Activated CD4-positive, alpha-beta T cell treated with anti-CD3 and anti-CD28 coated beads, Interleukin-2, amount 10 ng/mL, durations not matched to agents 24 days and 14 days (primary cell): ENCODE measurements at regions not wholly inside any gene's neighbourhood (a gene's known extent, or its start where the extent isn't known, plus 50 kb on each side); places are given as distances from the start of the nearest gene placed in this dataset.
"Not testable (repeated sequence)": the region's sequence is repeated elsewhere in the genome, so short reads cannot be mapped to it uniquely, and the experiment has no call there.

ENCODE experiments used
- DNase-seq: peaks from one replicate; pipeline ENCODE4 v3.0.0; 2022
- H3K27ac Mint-ChIP-seq: one replicate; pipeline ENCODE4 v1.8.0; 2022; ENCODE audit warnings: mild to moderate bottlenecking, mixed read lengths
- H3K27me3 Mint-ChIP-seq: one replicate; pipeline ENCODE4 v1.8.0; 2022; ENCODE audit warnings: mixed read lengths
- H3K36me3 Mint-ChIP-seq: one replicate; pipeline ENCODE4 v1.8.0; 2022; ENCODE audit warnings: low read depth, mild to moderate bottlenecking, mixed read lengths
- H3K4me1 Mint-ChIP-seq: one replicate; pipeline ENCODE4 v1.8.0; 2021; ENCODE audit warnings: mixed read lengths
- H3K4me3 Mint-ChIP-seq: one replicate; pipeline ENCODE4 v1.8.0; 2022; ENCODE audit warnings: mild to moderate bottlenecking, moderate library complexity, mixed read lengths
- H3K9me3 Mint-ChIP-seq: one replicate; pipeline ENCODE4 v1.8.0; 2021; ENCODE audit warnings: mixed read lengths
- intact Hi-C: fragments of 100-400 bp; cut with micrococcal nuclease; formaldehyde crosslinking; loops from one replicate; pipeline ENCODE4 v1.15.1; 2023

DNA sequence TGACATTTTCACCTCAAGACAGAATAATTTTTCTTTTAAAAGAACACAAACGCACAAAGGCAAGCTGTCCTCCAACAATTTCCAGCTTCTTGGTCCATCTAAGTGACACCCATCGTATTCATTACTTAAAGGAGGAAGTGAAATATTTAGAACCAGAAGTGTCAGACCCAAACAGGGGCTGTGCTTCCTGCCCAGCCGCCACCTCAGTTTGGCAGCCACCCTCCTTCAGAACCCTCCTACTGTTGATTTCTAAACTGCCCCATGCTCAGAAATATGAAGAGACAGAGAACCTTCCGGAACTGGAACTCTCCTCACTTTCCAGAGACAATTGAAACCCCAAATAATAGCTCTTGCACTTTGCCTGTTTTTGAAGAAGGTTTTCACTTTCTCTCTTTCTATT lies 734.8 kb upstream of the SALL3 start:
- Mint-ChIP-seq H3K9me3 (no peaks in the 10 kb centered on the region), H3K4me3 (no peak overlapping the region), H3K27me3 (no peaks in the 10 kb centered on the region), H3K4me1 (no peaks in the 10 kb centered on the region), H3K27ac (no peak overlapping the region), H3K36me3 (no peaks in the 10 kb centered on the region)
- no peak for DNase-seq
- intact Hi-C loops: no loop called here

DNA sequence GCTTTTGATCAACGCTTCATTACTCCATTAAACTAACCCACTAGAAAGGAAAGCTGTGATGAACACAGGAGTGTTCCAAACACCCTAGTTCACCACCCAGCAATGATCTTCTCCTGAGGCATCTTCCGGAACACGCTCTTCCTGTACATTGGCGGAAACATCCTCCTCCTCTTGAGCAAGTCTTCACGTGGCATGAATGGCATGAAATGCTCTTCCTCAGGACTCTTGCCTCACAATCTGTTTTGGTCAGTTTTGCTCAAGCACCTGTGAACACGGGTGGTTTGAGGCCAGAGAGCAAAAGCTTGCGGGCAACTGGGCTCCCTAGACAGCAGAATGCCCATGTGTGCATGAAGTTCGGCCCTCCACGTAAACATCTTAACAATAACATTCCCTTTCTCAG lies 734.2 kb upstream of the SALL3 start:
- intact Hi-C loops: no loop called here
- H3K36me3 Mint-ChIP-seq: no peaks in the 10 kb centered on the region
- H3K9me3 Mint-ChIP-seq: no peaks in the 10 kb centered on the region
- DNase-seq: no peak
- H3K4me3 Mint-ChIP-seq: no peak overlapping the region
- H3K27me3 Mint-ChIP-seq: no peaks in the 10 kb centered on the region
- H3K4me1 Mint-ChIP-seq: no peaks in the 10 kb centered on the region
- no peak overlapping the region for H3K27ac Mint-ChIP-seq

DNA sequence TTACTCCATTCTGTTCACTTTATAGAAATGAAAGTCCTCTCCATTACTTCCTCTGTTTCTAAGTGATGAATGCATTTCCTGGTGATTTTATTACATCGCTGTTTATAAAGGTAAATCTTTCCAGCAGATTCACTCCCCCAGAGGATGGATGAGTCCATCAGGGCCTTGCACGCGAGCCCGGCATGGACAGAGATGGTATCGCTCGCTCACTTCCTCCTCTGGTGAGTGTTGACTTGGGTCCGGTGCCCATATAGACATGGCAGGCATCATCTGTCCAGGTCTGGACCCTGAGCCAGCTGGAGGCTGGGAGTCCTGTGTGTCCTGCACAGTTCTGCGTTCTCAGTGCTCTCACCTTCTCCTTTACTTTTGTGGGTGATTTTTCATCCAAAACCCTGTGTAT lies 733.6 kb upstream of the SALL3 start:
- Mint-ChIP-seq H3K4me1 (no peaks in the 10 kb centered on the region), H3K36me3 (no peaks in the 10 kb centered on the region), H3K27me3 (no peaks in the 10 kb centered on the region), H3K4me3 (no peak overlapping the region), H3K27ac (no peak overlapping the region), H3K9me3 (no peaks in the 10 kb centered on the region)
- intact Hi-C loops: no loop called here
- DNase-seq: no peak

DNA sequence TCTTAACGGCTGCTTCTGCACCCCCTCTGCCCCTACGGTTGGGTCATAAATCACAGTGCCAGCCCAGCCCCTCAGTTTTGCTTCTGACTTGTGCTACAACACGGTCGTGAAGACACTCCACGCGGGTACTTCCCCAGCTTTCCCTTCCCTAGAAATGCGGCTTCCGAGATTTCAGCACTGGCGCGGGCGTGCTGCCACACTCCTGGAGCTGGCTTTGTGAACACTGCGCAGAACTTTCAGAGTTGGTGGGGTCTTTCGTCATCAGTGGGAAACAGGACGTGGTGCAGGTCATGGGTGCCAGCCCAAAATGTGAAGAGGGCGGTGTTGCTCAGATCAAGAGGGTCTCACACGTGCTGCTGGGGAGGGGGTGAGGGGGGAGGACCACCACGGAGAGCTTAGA lies 733.0 kb upstream of the SALL3 start:
- H3K27me3 Mint-ChIP-seq: no peaks in the 10 kb centered on the region
- no peaks in the 10 kb centered on the region for H3K9me3 Mint-ChIP-seq
- intact Hi-C loops: no loop called here
- no peaks in the 10 kb centered on the region for H3K4me1 Mint-ChIP-seq
- H3K4me3 Mint-ChIP-seq: no peak overlapping the region
- H3K27ac Mint-ChIP-seq: no peak overlapping the region
- H3K36me3 Mint-ChIP-seq: no peaks in the 10 kb centered on the region
- DNase-seq: no peak

DNA sequence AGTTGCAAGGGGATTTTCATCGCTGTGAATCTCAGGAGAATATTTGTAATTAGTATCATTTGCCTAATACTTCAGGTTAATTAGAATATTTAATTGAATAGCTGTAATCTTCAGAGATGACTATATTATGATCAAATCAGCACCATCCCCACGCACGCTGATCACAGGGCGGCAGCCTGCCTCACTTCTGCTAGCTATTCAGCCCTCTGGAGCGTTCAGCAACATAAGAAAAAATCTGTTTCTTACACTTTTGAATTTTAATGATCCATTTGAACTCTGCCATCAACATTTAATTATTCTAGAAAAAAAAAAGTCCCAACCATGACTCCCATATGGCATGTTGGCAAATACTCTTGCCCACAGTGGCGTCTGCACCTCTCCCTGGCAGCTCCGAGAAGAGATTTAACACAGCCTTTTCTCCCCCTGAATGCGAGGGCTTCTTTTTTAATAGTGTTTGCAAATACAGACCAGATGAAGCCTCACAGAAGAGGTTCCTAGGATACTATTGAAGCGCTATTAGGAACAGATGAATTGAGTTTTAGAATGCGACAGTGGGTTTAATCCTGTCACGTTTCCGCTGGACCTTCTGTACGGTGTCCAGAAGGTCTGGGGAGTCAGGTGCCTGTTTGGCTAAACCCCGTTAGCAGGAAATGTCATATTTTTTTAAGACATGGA lies 731.9 kb upstream of the SALL3 start:
- Mint-ChIP-seq H3K27ac (no peak overlapping the region), H3K4me1 (no peaks in the 10 kb centered on the region), H3K4me3 (no peak overlapping the region), H3K9me3 (no peaks in the 10 kb centered on the region), H3K36me3 (no peaks in the 10 kb centered on the region), H3K27me3 (no peaks in the 10 kb centered on the region)
- intact Hi-C loops: no loop called here
- DNase-seq: no peak

DNA sequence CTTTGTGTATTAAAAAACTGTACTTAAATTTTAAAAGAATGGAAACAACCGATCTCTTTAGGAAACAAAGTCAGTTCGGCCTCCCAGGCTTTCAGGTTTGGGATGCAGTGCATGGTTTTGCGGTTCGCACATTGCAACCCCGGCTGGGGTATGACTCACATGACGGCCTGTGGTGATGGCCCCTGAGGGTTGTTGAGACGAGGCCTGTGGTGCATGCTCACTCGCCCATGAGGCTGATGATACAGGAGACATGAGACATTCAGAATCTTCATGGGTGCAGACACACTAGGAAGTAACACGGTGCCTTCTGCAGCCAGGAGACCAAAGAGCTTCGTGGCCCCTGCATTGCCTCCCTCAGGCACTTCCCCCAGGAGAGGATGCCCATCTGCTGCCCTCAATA lies 724.6 kb upstream of the SALL3 start:
- Mint-ChIP-seq H3K4me1 (no peaks in the 10 kb centered on the region), H3K36me3 (no peaks in the 10 kb centered on the region), H3K4me3 (no peak overlapping the region), H3K27ac (no peak overlapping the region), H3K9me3 (peaks cover 3% of the 10 kb centered on the region), H3K27me3 (no peaks in the 10 kb centered on the region)
- intact Hi-C loops: no loop called here
- no peak for DNase-seq

DNA sequence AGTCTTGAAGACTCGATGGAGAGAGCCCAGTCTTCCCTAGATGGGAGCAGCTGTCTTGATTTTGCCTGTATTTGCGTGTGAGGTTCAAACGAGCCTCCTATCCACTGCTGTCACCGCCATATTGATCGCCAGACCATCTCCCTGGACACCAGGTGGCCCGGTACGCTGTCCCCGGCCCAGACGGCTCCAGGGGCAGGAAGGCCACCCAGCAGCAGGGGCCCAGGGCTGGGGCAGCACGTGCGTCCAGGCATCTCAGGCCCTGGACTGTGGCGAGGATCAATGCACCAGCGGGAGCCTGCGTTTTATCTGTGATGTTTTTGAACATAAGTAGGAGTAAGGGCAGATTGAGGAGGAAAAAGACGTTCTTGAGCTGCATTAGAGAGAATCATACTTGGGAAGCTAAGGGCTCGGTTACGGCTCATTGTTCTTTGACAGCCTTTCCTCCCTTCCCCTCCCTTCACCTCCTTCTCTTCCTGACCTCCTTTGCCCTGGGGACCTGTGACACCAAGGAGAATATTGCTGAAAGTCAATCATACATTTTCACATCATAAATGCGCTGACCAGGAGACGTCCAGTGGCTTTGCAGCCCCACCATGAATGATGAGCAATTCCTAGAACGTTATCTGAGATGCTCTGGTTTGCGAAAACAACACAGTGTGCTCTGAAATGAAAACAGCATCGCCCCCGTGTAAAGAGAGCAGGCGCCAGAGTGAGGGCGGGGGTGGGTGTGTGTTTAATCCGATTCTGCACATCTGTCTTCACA lies 711.2 kb upstream of the SALL3 start:
- H3K27me3 Mint-ChIP-seq: no peaks in the 10 kb centered on the region
- no peak overlapping the region for H3K4me3 Mint-ChIP-seq

DNA sequence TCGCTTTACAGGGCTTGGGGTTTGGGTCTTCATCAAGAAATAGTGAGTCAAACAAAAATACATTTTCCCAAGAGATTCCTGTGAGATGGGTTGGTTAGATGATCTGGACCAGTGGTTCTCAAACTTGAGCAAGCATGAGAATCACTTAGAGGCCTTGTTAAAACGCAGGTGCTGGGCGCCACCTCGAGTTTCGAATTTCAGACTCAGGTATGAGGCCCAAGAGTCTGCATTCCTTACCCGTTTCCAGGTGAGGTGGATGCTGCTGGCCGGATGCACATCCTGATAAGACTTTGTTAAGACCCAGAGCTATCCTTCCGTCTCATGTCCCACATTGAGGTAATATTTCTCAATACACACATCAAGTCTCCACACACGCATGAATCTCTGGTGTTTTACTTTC lies 707.8 kb upstream of the SALL3 start:
- no peaks in the 10 kb centered on the region for H3K4me1 Mint-ChIP-seq
- no peaks in the 10 kb centered on the region for H3K27me3 Mint-ChIP-seq
- H3K27ac Mint-ChIP-seq: no peak overlapping the region
- no peaks in the 10 kb centered on the region for H3K36me3 Mint-ChIP-seq
- DNase-seq: no peak
- no peak overlapping the region for H3K4me3 Mint-ChIP-seq
- intact Hi-C loops: no loop called here
- H3K9me3 Mint-ChIP-seq: peaks cover 12% of the 10 kb centered on the region

More for the DNA sequence above, 711.2 kb upstream of the SALL3 start:
- H3K36me3 Mint-ChIP-seq: no peaks in the 10 kb centered on the region
- no peaks in the 10 kb centered on the region for H3K4me1 Mint-ChIP-seq
- intact Hi-C loops: no loop called here
- no peak for DNase-seq
- peaks cover 3% of the 10 kb centered on the region for H3K9me3 Mint-ChIP-seq
- no peak overlapping the region for H3K27ac Mint-ChIP-seq

DNA sequence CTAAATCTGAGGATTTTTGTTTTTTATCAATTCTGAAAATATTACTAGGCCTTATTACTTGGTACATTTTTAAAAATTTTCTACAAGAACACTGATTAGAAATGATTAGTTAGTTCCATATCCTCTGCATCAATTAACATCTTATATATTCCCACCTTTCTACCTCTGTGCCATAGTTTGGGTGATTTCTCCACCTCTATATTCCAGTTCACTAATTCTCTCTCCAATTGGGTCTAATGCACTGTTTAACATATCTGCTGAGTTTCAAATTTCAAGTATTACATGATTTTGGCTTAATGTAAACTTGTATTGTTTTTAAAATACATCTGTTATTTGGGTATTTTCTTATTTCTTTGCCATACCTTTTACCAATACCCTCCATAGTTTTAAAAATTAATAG lies 705.7 kb upstream of the SALL3 start:
- H3K36me3 Mint-ChIP-seq: no peaks in the 10 kb centered on the region
- no peaks in the 10 kb centered on the region for H3K4me1 Mint-ChIP-seq
- peaks cover 12% of the 10 kb centered on the region for H3K9me3 Mint-ChIP-seq
- H3K27ac Mint-ChIP-seq: no peak overlapping the region
- H3K27me3 Mint-ChIP-seq: no peaks in the 10 kb centered on the region
- no peak overlapping the region for H3K4me3 Mint-ChIP-seq
- intact Hi-C loops: no loop called here
- no peak for DNase-seq

DNA sequence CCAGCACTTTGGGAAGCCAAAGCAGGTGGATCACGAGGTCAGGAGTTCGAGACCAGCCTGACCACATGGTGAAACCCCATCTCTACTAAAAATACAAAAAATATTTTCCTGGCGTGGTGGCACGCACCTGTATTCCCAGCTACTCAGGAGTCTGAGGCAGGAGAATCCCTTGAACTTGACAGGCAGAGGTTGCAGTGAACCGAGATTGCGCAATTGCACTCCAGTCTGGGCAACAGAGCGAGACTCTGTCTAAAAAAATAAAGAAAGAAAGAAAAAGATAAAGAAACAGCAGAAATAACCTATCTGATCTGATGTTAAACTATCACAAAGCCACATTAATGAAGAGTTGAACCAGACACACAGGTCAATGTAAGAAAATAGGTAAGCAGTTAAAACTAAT lies 696.2 kb upstream of the SALL3 start:
- H3K36me3 Mint-ChIP-seq, H3K27ac Mint-ChIP-seq, intact Hi-C loops, H3K4me3 Mint-ChIP-seq, H3K4me1 Mint-ChIP-seq, DNase-seq, H3K27me3 Mint-ChIP-seq, H3K9me3 Mint-ChIP-seq: not testable (repeated sequence)

DNA sequence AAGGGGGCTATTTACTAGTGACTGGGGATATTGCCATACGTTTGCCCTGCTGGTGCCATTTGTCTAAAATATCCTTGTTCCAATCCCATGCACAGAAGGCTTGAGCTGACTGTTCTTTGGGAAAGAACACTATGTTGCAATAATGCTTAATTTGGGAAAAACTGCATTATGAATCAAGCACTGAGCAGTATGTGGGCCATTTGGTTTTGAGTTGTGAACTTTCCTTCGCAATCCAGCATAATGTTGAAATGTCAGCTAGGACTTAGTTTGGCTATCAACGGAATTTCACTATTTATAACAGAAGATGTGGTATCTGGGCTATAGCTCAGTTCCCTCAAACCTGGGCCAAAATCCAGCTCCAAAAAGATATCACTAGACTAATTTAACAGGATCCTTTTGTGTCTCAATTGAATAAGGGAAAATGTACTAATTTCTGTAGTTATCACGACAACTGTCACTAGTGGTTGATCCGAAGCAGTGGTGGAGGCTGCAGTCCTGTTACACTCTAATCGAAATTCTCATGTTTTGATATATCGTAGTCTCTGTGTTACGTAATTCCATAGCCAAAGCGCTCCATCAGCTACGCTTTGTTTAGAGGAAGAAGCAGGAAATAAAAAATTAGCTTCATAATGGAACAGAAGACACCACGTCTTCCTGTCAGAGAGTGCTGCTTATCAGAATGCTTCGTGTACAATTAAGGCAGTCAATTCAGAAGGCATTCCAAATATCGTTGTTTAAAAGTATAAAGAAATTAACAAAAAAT lies 686.8 kb upstream of the SALL3 start:
- Mint-ChIP-seq H3K4me3 (no peak overlapping the region), H3K4me1 (no peaks in the 10 kb centered on the region), H3K9me3 (no peaks in the 10 kb centered on the region), H3K36me3 (no peaks in the 10 kb centered on the region), H3K27me3 (no peaks in the 10 kb centered on the region), H3K27ac (no peak overlapping the region)
- no peak for DNase-seq
- intact Hi-C loops: no loop called here

DNA sequence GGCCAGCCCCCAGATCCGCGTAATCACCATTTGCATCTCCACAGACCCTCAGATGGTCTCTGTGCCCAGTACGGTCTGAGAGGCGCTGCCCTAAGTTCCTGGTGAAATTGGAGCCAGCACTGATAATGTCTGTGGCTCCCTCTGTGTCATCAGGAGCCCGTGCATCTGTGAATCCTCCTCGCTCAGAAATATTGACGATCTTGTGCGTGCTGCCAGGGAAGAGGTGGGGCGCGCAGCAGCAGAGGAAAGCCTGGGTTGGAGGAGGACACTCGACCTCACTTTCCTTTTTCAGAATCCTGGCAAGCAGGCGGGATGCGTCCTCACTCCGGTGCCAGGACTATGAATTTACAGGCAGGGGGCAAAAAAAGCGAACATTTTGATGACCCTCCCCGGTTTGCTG lies 686.1 kb upstream of the SALL3 start:
- Mint-ChIP-seq H3K27ac (no peak overlapping the region), H3K36me3 (no peaks in the 10 kb centered on the region), H3K4me1 (no peaks in the 10 kb centered on the region), H3K4me3 (no peak overlapping the region), H3K27me3 (no peaks in the 10 kb centered on the region), H3K9me3 (no peaks in the 10 kb centered on the region)
- peak; percentile 11 for DNase-seq
- intact Hi-C loops: no loop called here

DNA sequence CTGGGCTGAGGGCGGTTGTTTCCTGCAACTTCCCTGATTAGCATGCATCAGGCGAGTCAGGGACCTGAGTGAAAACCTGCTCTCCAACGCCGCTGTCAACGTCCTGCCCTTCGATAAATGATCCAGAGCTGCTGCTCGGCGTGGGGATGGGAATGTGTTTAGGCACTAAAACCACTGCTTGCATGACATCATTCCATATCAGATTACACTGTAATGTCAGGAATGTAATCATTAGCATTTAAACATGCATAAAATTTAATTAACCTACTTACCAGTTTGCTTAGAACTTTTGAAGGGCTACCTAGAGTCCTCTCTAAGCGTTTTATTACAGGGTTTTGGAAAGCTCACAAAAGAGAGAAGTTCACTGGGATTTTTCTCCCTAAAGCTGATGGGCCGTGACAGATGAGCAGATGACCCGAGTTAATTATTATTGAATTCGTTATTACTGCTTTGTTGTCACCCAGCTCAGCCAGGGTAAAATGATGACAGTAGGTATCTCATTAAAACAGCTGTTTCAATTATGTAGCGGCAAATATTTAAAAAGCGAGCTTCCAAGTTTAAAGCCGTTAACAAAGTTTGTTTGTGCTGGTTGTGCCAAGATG lies 685.6 kb upstream of the SALL3 start:
- intact Hi-C loops: no loop called here
- no peaks in the 10 kb centered on the region for H3K36me3 Mint-ChIP-seq

DNA sequence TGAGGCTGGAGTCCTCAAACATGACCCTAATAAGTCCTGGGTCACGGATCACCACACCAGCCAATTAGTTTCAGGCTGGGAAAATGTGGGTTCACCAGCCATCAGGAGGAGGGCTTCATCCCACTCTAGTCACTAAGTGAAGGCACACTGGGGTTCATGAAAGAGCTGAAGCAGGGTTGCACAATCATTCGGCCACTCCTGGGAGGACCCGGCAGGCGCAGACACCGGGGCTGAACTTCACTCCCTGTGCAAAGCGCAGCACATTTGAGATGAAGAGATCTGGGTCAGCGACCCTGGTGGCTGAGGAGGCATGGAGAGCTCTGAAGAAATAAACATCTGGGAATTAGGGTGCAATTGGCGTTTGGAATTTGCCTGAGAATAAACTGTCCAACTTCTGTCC lies 684.4 kb upstream of the SALL3 start:
- no peak overlapping the region for H3K4me3 Mint-ChIP-seq
- no peaks in the 10 kb centered on the region for H3K9me3 Mint-ChIP-seq
- no peaks in the 10 kb centered on the region for H3K4me1 Mint-ChIP-seq
- DNase-seq: peak; percentile 40
- no peaks in the 10 kb centered on the region for H3K27me3 Mint-ChIP-seq
- no peaks in the 10 kb centered on the region for H3K36me3 Mint-ChIP-seq
- intact Hi-C loops: no loop called here
- H3K27ac Mint-ChIP-seq: no peak overlapping the region

More for the DNA sequence above, 685.6 kb upstream of the SALL3 start:
- Mint-ChIP-seq H3K4me1 (no peaks in the 10 kb centered on the region), H3K27ac (no peak overlapping the region), H3K4me3 (no peak overlapping the region), H3K9me3 (no peaks in the 10 kb centered on the region), H3K27me3 (no peaks in the 10 kb centered on the region)
- DNase-seq: peak; percentile 6
